Duodenal mucosa (tissue), 2 donors: ENCODE measurements at regions not wholly inside any gene's neighbourhood (a gene's known extent, or its start where the extent isn't known, plus 50 kb on each side); places are given as distances from the start of the nearest gene placed in this dataset.

Experiments
- H3K27ac ChIP-seq: one replicate; pipeline ENCODE4 v1.7.0; 2013; ENCODE audit warnings: low read depth, low read length
- H3K27me3 ChIP-seq, 2 donors: one replicate each; pipeline ENCODE4 v1.7.0; 2013; ENCODE audit warnings: low read length in 2 of 2, control low read depth in 1 of 2; ENCODE audit not compliant: insufficient read depth in 2 of 2, control insufficient read depth in 1 of 2
- H3K36me3 ChIP-seq, 2 donors: one replicate each; pipeline ENCODE4 v1.7.0; 2013; ENCODE audit warnings: low read length in 2 of 2, control low read depth in 1 of 2; ENCODE audit not compliant: insufficient read depth in 2 of 2, control insufficient read depth in 1 of 2
- H3K4me1 ChIP-seq, 2 donors: one replicate each; pipeline ENCODE4 v1.7.0; 2013; ENCODE audit warnings: low read length in 2 of 2, control low read depth in 1 of 2; ENCODE audit not compliant: insufficient read depth in 2 of 2, control insufficient read depth in 1 of 2
- H3K4me3 ChIP-seq, 2 donors: one replicate each; pipeline ENCODE4 v1.7.0; 2013; ENCODE audit warnings: low read length in 2 of 2, low read depth in 1 of 2
- H3K9ac ChIP-seq, 2 donors: one replicate each; pipeline ENCODE4 v1.7.0; 2013; ENCODE audit warnings: low read length in 2 of 2, low read depth in 1 of 2
- H3K9me3 ChIP-seq, 2 donors: one replicate each; pipeline ENCODE4 v1.7.0; 2013; ENCODE audit warnings: low read length in 2 of 2, control low read depth in 1 of 2; ENCODE audit not compliant: control insufficient read depth in 1 of 2

- no peaks in the 10 kb centered on the region for H3K36me3 ChIP-seq
- H3K9ac ChIP-seq = no peak overlapping the region
- H3K9me3 ChIP-seq = no peaks in the 10 kb centered on the region
- no peak overlapping the region for H3K4me3 ChIP-seq
- H3K27ac ChIP-seq = no peak overlapping the region
- H3K4me1 ChIP-seq = no peaks in the 10 kb centered on the region
- H3K27me3 ChIP-seq = no peaks in the 10 kb centered on the region
Measured at GRCh38 chr5:30551618-30552017, 641.9 kb upstream of the CDH6 start.

- Histone ChIP-seq H3K9me3 (no peaks in the 10 kb centered on the region), H3K27ac (no peak overlapping the region), H3K4me3 (no peak overlapping the region), H3K36me3 (no peaks in the 10 kb centered on the region), H3K9ac (no peak overlapping the region), H3K27me3 (no peaks in the 10 kb centered on the region), H3K4me1 (no peaks in the 10 kb centered on the region)
Measured at GRCh38 chr5:30548580-30549305, 644.7 kb upstream of the CDH6 start.

- H3K4me3 ChIP-seq = no peak overlapping the region
- H3K9ac ChIP-seq = no peak overlapping the region
- no peaks in the 10 kb centered on the region for H3K36me3 ChIP-seq
- H3K9me3 ChIP-seq = peaks cover 0 to 13% of the 10 kb centered on the region in 2 donors
- no peaks in the 10 kb centered on the region for H3K4me1 ChIP-seq
- no peaks in the 10 kb centered on the region for H3K27me3 ChIP-seq
- H3K27ac ChIP-seq = no peak overlapping the region
Measured at GRCh38 chr5:30540150-30540549, 653.3 kb upstream of the CDH6 start.

GRCh38 chr5:30539004-30539634, 654.4 kb upstream of the CDH6 start:
- Histone ChIP-seq H3K4me1 (no peaks in the 10 kb centered on the region), H3K27ac (no peak overlapping the region), H3K36me3 (no peaks in the 10 kb centered on the region), H3K9me3 (peaks cover 0 to 13% of the 10 kb centered on the region in 2 donors), H3K9ac (no peak overlapping the region), H3K27me3 (no peaks in the 10 kb centered on the region), H3K4me3 (no peak overlapping the region)

GRCh38 chr5:30525353-30525752, 668.1 kb upstream of the CDH6 start:
- no peak overlapping the region for H3K4me3 ChIP-seq
- no peaks in the 10 kb centered on the region for H3K4me1 ChIP-seq
- H3K9ac ChIP-seq = no peak overlapping the region
- no peaks in the 10 kb centered on the region for H3K27me3 ChIP-seq
- no peaks in the 10 kb centered on the region for H3K36me3 ChIP-seq
- H3K27ac ChIP-seq = no peak overlapping the region
- peaks cover 0 to 2% of the 10 kb centered on the region in 2 donors for H3K9me3 ChIP-seq

- Histone ChIP-seq H3K4me1 (no peaks in the 10 kb centered on the region), H3K27ac (no peak overlapping the region), H3K27me3 (no peaks in the 10 kb centered on the region), H3K36me3 (no peaks in the 10 kb centered on the region), H3K9me3 (peaks cover 0 to 2% of the 10 kb centered on the region in 2 donors), H3K4me3 (no peak overlapping the region), H3K9ac (no peak overlapping the region)
Measured at GRCh38 chr5:30524428-30524827, 669.1 kb upstream of the CDH6 start.

- H3K4me3 ChIP-seq = no peak overlapping the region
- H3K36me3 ChIP-seq = no peaks in the 10 kb centered on the region
- no peak overlapping the region for H3K27ac ChIP-seq
- H3K9ac ChIP-seq = no peak overlapping the region
- no peaks in the 10 kb centered on the region for H3K4me1 ChIP-seq
- no peaks in the 10 kb centered on the region for H3K27me3 ChIP-seq
- peaks cover 0 to 2% of the 10 kb centered on the region in 2 donors for H3K9me3 ChIP-seq
Measured at GRCh38 chr5:30523061-30523460, 670.4 kb upstream of the CDH6 start.

- Histone ChIP-seq H3K36me3 (no peaks in the 10 kb centered on the region), H3K9me3 (no peaks in the 10 kb centered on the region), H3K9ac (no peak overlapping the region), H3K27me3 (no peaks in the 10 kb centered on the region), H3K4me1 (no peaks in the 10 kb centered on the region), H3K27ac (no peak overlapping the region), H3K4me3 (no peak overlapping the region)
Measured at GRCh38 chr5:30505014-30505886, 688.2 kb upstream of the CDH6 start.

GRCh38 chr5:30502277-30502676, 691.2 kb upstream of the CDH6 start:
- Histone ChIP-seq H3K9me3 (no peaks in the 10 kb centered on the region), H3K36me3 (no peaks in the 10 kb centered on the region), H3K4me1 (no peaks in the 10 kb centered on the region), H3K27ac (no peak overlapping the region), H3K9ac (no peak overlapping the region), H3K27me3 (no peaks in the 10 kb centered on the region), H3K4me3 (no peak overlapping the region)

- H3K27ac ChIP-seq = no peak overlapping the region
- no peaks in the 10 kb centered on the region for H3K9me3 ChIP-seq
- no peaks in the 10 kb centered on the region for H3K36me3 ChIP-seq
- no peaks in the 10 kb centered on the region for H3K4me1 ChIP-seq
- no peaks in the 10 kb centered on the region for H3K27me3 ChIP-seq
- H3K4me3 ChIP-seq = no peak overlapping the region
- H3K9ac ChIP-seq = no peak overlapping the region
Measured at GRCh38 chr5:30501065-30501464, 692.4 kb upstream of the CDH6 start.
